AG10803 (cell line): ENCODE measurements at regions not wholly inside any gene's neighbourhood (a gene's known extent, or its start where the extent isn't known, plus 50 kb on each side); places are given as distances from the start of the nearest gene placed in this dataset.

Experiments
- DNase-seq: peaks from one replicate; pipeline ENCODE4 v3.0.0; 2010; ENCODE audit warnings: low read depth
- H3K4me3 ChIP-seq: 2 replicates; pipeline ENCODE4 v1.5.1; 2011; ENCODE audit warnings: mild to moderate bottlenecking, low read length, control low read depth
- CTCF ChIP-seq: conservative IDR thresholded peaks from 2 replicates; pipeline ENCODE4 v1.5.1; 2011; ENCODE audit warnings: mild to moderate bottlenecking, low read length, control low read depth, inconsistent platforms

GRCh38 chr1:108059945-108060344 is 95.0 kb upstream of the VAV3 start:
- no peak overlapping the region for H3K4me3 ChIP-seq
- DNase-seq = no peak
- no peak for TF ChIP-seq CTCF

- no peak for TF ChIP-seq CTCF
- DNase-seq = no peak
- no peak overlapping the region for H3K4me3 ChIP-seq
Measured at GRCh38 chr1:108057541-108057940, 92.6 kb upstream of the VAV3 start.

- no peak overlapping the region for H3K4me3 ChIP-seq
- no peak for DNase-seq
- TF ChIP-seq CTCF = no peak
Measured at GRCh38 chr1:108056436-108056990, 91.5 kb upstream of the VAV3 start.

- TF ChIP-seq CTCF = no peak
- no peak for DNase-seq
- no peak overlapping the region for H3K4me3 ChIP-seq
Measured at GRCh38 chr1:108055387-108055786, 90.4 kb upstream of the VAV3 start.

GRCh38 chr1:108054396-108054795 is 89.4 kb upstream of the VAV3 start:
- no peak overlapping the region for H3K4me3 ChIP-seq
- TF ChIP-seq CTCF = no peak
- no peak for DNase-seq

- TF ChIP-seq CTCF = no peak
- peak; percentile 24 for DNase-seq
- H3K4me3 ChIP-seq = no peak overlapping the region
Measured at GRCh38 chr1:108053270-108054013, 88.5 kb upstream of the VAV3 start.
